ENCODE measurements at regions not wholly inside any gene's neighbourhood (a gene's known extent, or its start where the extent isn't known, plus 50 kb on each side); places are given as distances from the start of the nearest gene placed in this dataset.

- Histone ChIP-seq H3K9me2 (ENCODE audit: insufficient read depth, low read length) (no peaks in the 10 kb centered on the region), H3K36me3 (ENCODE audit: insufficient read depth, low read length) (no peaks in the 10 kb centered on the region), H4K20me1 (ENCODE audit: insufficient read depth, low read length) (no peaks in the 10 kb centered on the region), H3K79me2 (ENCODE audit: insufficient read depth, low read depth, low read length) (no peaks in the 10 kb centered on the region), H3K4me2 (ENCODE audit: low read length) (no peak overlapping the region), H3K9me3 (ENCODE audit: low read length) (no peaks in the 10 kb centered on the region), H3K4me3 (ENCODE audit: low read depth, low read length, poor library complexity, severe bottlenecking) (no peak overlapping the region), H3K27ac (ENCODE audit: low read depth, low read length, poor library complexity, severe bottlenecking) (no peak overlapping the region), H3K4me1 (ENCODE audit: insufficient read depth, low read length, poor library complexity, severe bottlenecking) (no peaks in the 10 kb centered on the region), H2AFZ (ENCODE audit: low read length) (no peak overlapping the region)
- ChIA-PET POLR2A (interaction anchor here (0.7 kb wide), 1 partner anchor 204 kb away, joined by 4 read pairs; no protein-coding TSS in a partner anchor), CTCF (ENCODE audit: unreplicated experiment) (no interaction called here)
- intact Hi-C loops (cut with micrococcal nuclease; ENCODE audit: unreplicated experiment), result no loop called here
- TF ChIP-seq, protein P1, sequence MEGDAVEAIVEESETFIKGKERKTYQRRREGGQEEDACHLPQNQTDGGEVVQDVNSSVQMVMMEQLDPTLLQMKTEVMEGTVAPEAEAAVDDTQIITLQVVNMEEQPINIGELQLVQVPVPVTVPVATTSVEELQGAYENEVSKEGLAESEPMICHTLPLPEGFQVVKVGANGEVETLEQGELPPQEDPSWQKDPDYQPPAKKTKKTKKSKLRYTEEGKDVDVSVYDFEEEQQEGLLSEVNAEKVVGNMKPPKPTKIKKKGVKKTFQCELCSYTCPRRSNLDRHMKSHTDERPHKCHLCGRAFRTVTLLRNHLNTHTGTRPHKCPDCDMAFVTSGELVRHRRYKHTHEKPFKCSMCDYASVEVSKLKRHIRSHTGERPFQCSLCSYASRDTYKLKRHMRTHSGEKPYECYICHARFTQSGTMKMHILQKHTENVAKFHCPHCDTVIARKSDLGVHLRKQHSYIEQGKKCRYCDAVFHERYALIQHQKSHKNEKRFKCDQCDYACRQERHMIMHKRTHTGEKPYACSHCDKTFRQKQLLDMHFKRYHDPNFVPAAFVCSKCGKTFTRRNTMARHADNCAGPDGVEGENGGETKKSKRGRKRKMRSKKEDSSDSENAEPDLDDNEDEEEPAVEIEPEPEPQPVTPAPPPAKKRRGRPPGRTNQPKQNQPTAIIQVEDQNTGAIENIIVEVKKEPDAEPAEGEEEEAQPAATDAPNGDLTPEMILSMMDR (conservative IDR thresholded peaks at IDR 0.05; ENCODE audit: low read length), result no peak
- TF ChIP-seq EZH2phosphoT487 (IDR thresholded peaks at IDR 0.05; ENCODE audit: borderline replicate concordance, low read depth, low read length), result no peak
- no peak for DNase-seq (ENCODE audit: low spot score)
- no TSS peak for BruUV-seq (replicated peaks)
Observed at GRCh38 chr9:73446306-73446705, 294.6 kb downstream of the ANXA1 start.

GRCh38 chr9:73451003-73451402 is 299.3 kb downstream of the ANXA1 start:
- H3K4me2 ChIP-seq (ENCODE audit: low read length), result no peak overlapping the region
- H3K27ac ChIP-seq (ENCODE audit: low read depth, low read length, poor library complexity, severe bottlenecking), result no peak overlapping the region
- ChIA-PET POLR2A (interaction anchor here (0.6 kb wide), 1 partner anchor 253 kb away, joined by 4 read pairs; no protein-coding TSS in a partner anchor), CTCF (ENCODE audit: unreplicated experiment) (no interaction called here)
- H3K4me1 ChIP-seq (ENCODE audit: insufficient read depth, low read length, poor library complexity, severe bottlenecking), result no peaks in the 10 kb centered on the region
- TF ChIP-seq EZH2phosphoT487 (IDR thresholded peaks at IDR 0.05; ENCODE audit: borderline replicate concordance, low read depth, low read length), result no peak
- TF ChIP-seq, protein P1 (conservative IDR thresholded peaks at IDR 0.05; ENCODE audit: low read length), result no peak
- H3K9me3 ChIP-seq (ENCODE audit: low read length), result no peaks in the 10 kb centered on the region
- no peak for DNase-seq (ENCODE audit: low spot score)
- no peaks in the 10 kb centered on the region for H3K79me2 ChIP-seq (ENCODE audit: insufficient read depth, low read depth, low read length)
- no peaks in the 10 kb centered on the region for H3K9me2 ChIP-seq (ENCODE audit: insufficient read depth, low read length)
- intact Hi-C loops (cut with micrococcal nuclease; ENCODE audit: unreplicated experiment), result no loop called here
- H4K20me1 ChIP-seq (ENCODE audit: insufficient read depth, low read length), result no peaks in the 10 kb centered on the region
- no TSS peak for BruUV-seq (replicated peaks)
- no peak overlapping the region for H3K4me3 ChIP-seq (ENCODE audit: low read depth, low read length, poor library complexity, severe bottlenecking)
- no peaks in the 10 kb centered on the region for H3K36me3 ChIP-seq (ENCODE audit: insufficient read depth, low read length)
- H2AFZ ChIP-seq (ENCODE audit: low read length), result no peak overlapping the region

DNA sequence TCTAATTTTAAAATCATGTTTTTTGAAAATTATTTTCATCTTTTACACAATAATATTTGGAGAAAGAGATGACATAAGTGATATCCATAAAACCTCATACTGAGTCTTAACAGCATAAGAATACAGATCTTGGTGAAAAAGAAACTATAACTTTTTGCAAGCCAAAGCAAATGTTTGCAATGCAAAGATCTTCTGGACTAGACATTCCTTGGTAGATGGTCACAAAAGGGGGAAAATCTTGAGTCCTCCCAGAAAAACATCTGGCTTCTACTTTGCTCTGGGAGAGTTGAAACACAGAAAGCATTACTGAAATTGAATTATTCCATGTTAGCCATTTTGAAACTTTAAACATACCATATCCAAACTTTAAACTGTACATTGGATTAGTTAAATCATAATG is 308.2 kb downstream of the ANXA1 start:
- BruUV-seq (replicated peaks), result no TSS peak
- TF ChIP-seq, protein P1 (conservative IDR thresholded peaks at IDR 0.05; ENCODE audit: low read length), result no peak
- no peak for TF ChIP-seq EZH2phosphoT487 (IDR thresholded peaks at IDR 0.05; ENCODE audit: borderline replicate concordance, low read depth, low read length)
- no peak for DNase-seq (ENCODE audit: low spot score)
- no peaks in the 10 kb centered on the region for H3K36me3 ChIP-seq (ENCODE audit: insufficient read depth, low read length)
- POLR2A ChIA-PET, result interaction anchor here (0.6 kb wide), 1 partner anchor 256 kb away, joined by 3 read pairs; no protein-coding TSS in a partner anchor
- no peak overlapping the region for H3K27ac ChIP-seq (ENCODE audit: low read depth, low read length, poor library complexity, severe bottlenecking)
- intact Hi-C loops (cut with micrococcal nuclease; ENCODE audit: unreplicated experiment), result no loop called here
- no peaks in the 10 kb centered on the region for H3K9me3 ChIP-seq (ENCODE audit: low read length)
- no peaks in the 10 kb centered on the region for H3K4me1 ChIP-seq (ENCODE audit: insufficient read depth, low read length, poor library complexity, severe bottlenecking)
- H3K4me2 ChIP-seq (ENCODE audit: low read length), result no peak overlapping the region
- no peak overlapping the region for H2AFZ ChIP-seq (ENCODE audit: low read length)
- no peak overlapping the region for H3K4me3 ChIP-seq (ENCODE audit: low read depth, low read length, poor library complexity, severe bottlenecking)
- H4K20me1 ChIP-seq (ENCODE audit: insufficient read depth, low read length), result no peaks in the 10 kb centered on the region
- CTCF ChIA-PET (ENCODE audit: unreplicated experiment), result no interaction called here
- no peaks in the 10 kb centered on the region for H3K9me2 ChIP-seq (ENCODE audit: insufficient read depth, low read length)
- H3K79me2 ChIP-seq (ENCODE audit: insufficient read depth, low read depth, low read length), result no peaks in the 10 kb centered on the region

Data from OCI-LY7 (cell line).